ENCODE measurements at regions not wholly inside any gene's neighbourhood (a gene's known extent, or its start where the extent isn't known, plus 50 kb on each side); places are given as distances from the start of the nearest gene placed in this dataset.

DNA sequence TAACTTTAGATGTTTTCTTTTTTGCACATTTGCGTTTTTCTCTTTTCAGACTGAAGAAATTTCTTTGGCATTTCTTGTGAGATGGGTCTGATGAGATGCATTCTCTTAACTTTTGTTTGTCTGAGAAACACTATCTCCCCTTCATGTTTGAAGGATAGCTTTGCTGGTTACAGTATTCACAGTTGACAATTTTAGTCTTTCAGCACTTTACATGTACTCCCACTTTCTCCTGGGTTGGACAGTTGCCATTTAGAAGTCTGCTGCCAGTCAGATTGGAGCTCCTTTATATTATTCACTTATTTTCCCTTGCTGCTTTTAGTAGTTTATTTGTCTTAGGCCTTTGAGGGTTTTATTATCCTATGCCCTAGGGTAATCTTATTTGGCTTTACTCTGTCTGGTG, 67.3 kb upstream of the VOPP1 start:
- DNase-seq = no peak

DNA sequence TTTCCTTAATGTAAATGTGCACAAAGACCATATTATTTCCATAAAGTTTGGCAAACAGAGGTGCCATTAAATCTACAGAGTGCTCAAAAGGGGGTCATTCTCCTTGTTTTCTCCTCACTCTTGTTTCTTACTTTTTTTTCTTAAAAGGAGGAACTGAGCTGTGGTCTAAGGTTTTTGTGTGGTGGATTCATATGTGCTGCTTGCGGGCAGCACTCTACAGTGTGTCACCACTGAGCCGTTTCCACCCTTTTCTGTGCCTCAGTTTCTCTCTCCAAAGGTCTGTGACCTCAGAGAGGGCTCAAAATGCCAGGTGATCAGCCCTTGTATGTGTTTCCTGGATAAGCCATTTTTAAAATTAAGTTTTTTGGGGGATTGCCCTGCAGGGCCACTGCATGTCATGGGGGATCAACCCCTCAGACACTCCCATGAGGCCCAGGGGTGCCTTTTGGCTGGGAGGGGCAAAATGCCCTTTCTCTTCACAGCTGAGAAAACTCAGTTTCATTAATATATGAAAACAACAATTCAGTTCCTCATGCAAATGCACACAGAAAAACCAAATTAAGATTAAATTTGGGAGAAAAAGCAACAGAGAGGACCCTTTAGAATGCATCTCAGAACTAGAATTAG, 56.9 kb upstream of the VOPP1 start:
- no peak for DNase-seq

DNA sequence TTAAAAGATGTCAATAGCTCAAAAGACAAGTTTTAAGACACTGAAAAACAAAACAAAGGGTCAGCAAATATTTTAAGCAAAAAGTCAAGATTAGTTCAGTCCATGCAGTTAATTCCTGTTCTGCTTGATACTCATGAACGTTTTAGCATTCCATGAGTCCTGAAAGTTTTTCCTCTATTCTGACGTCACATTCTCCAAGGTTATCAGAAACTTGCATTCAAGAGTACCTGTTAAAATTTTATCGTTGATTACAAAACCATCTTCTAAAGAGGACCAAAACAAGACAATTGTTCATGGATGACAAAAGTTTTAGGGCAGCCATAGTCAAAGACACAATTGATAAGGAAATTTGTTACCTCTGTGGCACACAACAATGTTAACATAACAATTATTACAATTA, 52.5 kb upstream of the VOPP1 start:
- DNase-seq = no peak

DNA sequence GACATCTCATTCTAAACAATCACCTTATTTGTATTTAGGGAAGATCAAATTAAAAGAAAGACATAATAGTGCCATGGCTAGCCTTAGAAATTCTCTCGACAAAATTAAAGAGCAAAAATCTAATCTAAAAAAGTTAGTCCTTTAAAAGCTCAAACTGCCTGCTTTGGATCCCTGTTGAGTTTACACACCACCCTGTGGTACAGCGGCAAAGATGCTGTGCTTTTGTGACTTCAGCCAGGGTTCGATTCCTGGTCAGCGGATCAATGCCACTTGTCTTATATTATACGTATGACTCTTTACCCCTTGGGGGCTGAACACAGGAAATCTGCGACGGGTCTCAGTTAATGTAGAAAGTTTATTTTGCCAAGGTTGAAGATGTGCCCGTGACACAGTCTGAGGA, 51.3 kb upstream of the VOPP1 start:
- DNase-seq = no peak

DNA sequence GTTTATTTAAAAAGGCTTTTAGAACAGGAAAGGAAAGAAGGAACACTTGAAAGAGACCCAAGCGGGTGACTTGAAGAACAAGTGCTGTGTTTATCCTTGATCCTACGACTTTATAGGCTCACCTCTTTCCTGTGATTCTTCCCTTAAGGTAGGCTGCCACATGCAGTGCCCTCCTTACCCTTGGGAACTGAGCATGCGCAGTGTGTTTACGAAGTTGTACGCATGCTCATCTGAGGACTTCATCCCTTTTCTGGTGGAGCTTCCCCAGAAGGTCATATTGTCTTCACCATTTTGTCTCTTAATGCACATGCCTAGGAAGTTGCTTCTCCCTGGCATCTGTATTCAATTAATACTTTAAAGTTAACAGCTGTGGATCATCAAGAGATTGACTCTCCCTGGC, 49.9 kb upstream of the VOPP1 start:
- DNase-seq = no peak
